Mesenchymal stem cell (in vitro differentiated cells and primary cell): ENCODE measurements at regions not wholly inside any gene's neighbourhood (a gene's known extent, or its start where the extent isn't known, plus 50 kb on each side); places are given as distances from the start of the nearest gene placed in this dataset.
"Not testable (repeated sequence)": the region's sequence is repeated elsewhere in the genome, so short reads cannot be mapped to it uniquely, and the experiment has no call there.

Experiments
- DNase-seq: peaks from one replicate; pipeline ENCODE4 v3.0.0-alpha.2; 2013
- H2AFZ ChIP-seq: one replicate; pipeline ENCODE4 v1.6.1; 2013; ENCODE audit warnings: low read depth, mild to moderate bottlenecking, control low read depth, inconsistent platforms, low read length, moderate library complexity
- H2AK5ac ChIP-seq: 2 replicates; pipeline ENCODE4 v1.6.1; 2013; ENCODE audit warnings: low read length, moderate library complexity, mild to moderate bottlenecking, inconsistent platforms; ENCODE audit not compliant: severe bottlenecking
- H2BK120ac ChIP-seq: one replicate; pipeline ENCODE4 v1.6.1; 2013; ENCODE audit warnings: low read depth, mild to moderate bottlenecking, inconsistent platforms, low read length, moderate library complexity
- H2BK12ac ChIP-seq, 2 experiments: one replicate each; pipeline ENCODE4 v1.6.1; 2013; ENCODE audit warnings: inconsistent platforms in 2 of 2, low read length in 2 of 2, mild to moderate bottlenecking in 2 of 2, moderate library complexity in 2 of 2, control low read depth in 1 of 2
- H2BK15ac ChIP-seq: one replicate; pipeline ENCODE4 v1.6.1; 2013; ENCODE audit warnings: mild to moderate bottlenecking, low read depth, inconsistent platforms; ENCODE audit not compliant: poor library complexity, severe bottlenecking
- H2BK5ac ChIP-seq: 2 replicates; pipeline ENCODE4 v1.6.1; 2013; ENCODE audit warnings: low read depth, mild to moderate bottlenecking, low read length, control low read depth, inconsistent platforms; ENCODE audit not compliant: poor library complexity, severe bottlenecking
- H3K14ac ChIP-seq, 2 experiments: one replicate each; pipeline ENCODE4 v1.6.1; 2013; ENCODE audit warnings: inconsistent platforms in 2 of 2, low read length in 2 of 2, control low read depth in 1 of 2, mild to moderate bottlenecking in 1 of 2, moderate library complexity in 1 of 2
- H3K18ac ChIP-seq, 2 experiments: one replicate each; pipeline ENCODE4 v1.6.1; 2013; ENCODE audit warnings: inconsistent platforms in 2 of 2, low read length in 2 of 2, control low read depth in 1 of 2, low read depth in 1 of 2, mild to moderate bottlenecking in 1 of 2
- H3K23ac ChIP-seq, 2 experiments: one replicate each; pipeline ENCODE4 v1.6.1; 2013; ENCODE audit warnings: inconsistent platforms in 2 of 2, low read length in 2 of 2, mild to moderate bottlenecking in 2 of 2, moderate library complexity in 2 of 2, control low read depth in 1 of 2
- H3K27ac ChIP-seq: 2 replicates; pipeline ENCODE4 v1.5.1; 2013; ENCODE audit warnings: mild to moderate bottlenecking, moderate library complexity, low read length, control low read depth, inconsistent platforms; ENCODE audit not compliant: poor library complexity, severe bottlenecking
- H3K27me3 ChIP-seq, 2 experiments: 2 replicates each; pipeline versions ENCODE4 v1.6.1 to v1.7.0; 2013; ENCODE audit warnings: low read length in 2 of 2, mild to moderate bottlenecking in 2 of 2, moderate library complexity in 2 of 2, control low read depth in 1 of 2, inconsistent platforms in 1 of 2; ENCODE audit not compliant: control insufficient read depth in 1 of 2, insufficient read depth in 1 of 2
- H3K36me3 ChIP-seq, 2 experiments: 2 replicates each; pipeline versions ENCODE4 v1.6.1 to v1.7.0; 2013; ENCODE audit warnings: low read length in 2 of 2, control low read depth in 1 of 2, inconsistent platforms in 1 of 2, low read depth in 1 of 2, mild to moderate bottlenecking in 1 of 2; ENCODE audit not compliant: insufficient read depth in 2 of 2, control insufficient read depth in 1 of 2
- H3K4ac ChIP-seq, 2 experiments: one replicate each; pipeline ENCODE4 v1.6.1; 2013; ENCODE audit warnings: inconsistent platforms in 2 of 2, low read length in 2 of 2, mild to moderate bottlenecking in 2 of 2, moderate library complexity in 2 of 2, control low read depth in 1 of 2, low read depth in 1 of 2
- H3K4me1 ChIP-seq: 2 replicates; pipeline ENCODE4 v1.6.1; 2013; ENCODE audit warnings: low read depth, low read length, control low read depth; ENCODE audit not compliant: control insufficient read depth, insufficient read depth
- H3K4me2 ChIP-seq: 2 replicates; pipeline ENCODE4 v1.6.1; 2013; ENCODE audit warnings: low read length, mild to moderate bottlenecking, inconsistent platforms; ENCODE audit not compliant: poor library complexity, severe bottlenecking
- H3K4me3 ChIP-seq, 2 experiments: 2 replicates each; pipeline versions ENCODE4 v1.5.1 to v1.7.0; 2013; ENCODE audit warnings: low read length in 2 of 2, mild to moderate bottlenecking in 2 of 2, control low read depth in 1 of 2, low read depth in 1 of 2; ENCODE audit not compliant: insufficient read depth in 1 of 2
- H3K79me1 ChIP-seq: replicated peaks from 2 replicates; pipeline ENCODE4 v1.6.1; 2013; ENCODE audit warnings: mild to moderate bottlenecking, control low read depth, low read length, inconsistent platforms; ENCODE audit not compliant: poor library complexity, severe bottlenecking
- H3K9ac ChIP-seq: 2 replicates; pipeline ENCODE4 v1.7.0; 2013; ENCODE audit warnings: mild to moderate bottlenecking, low read length, moderate library complexity
- H3K9me3 ChIP-seq: 2 replicates; pipeline ENCODE4 v1.7.0; 2013; ENCODE audit warnings: mild to moderate bottlenecking, low read length; ENCODE audit not compliant: control insufficient read depth
- H4K8ac ChIP-seq: one replicate; pipeline ENCODE4 v1.6.1; 2013; ENCODE audit warnings: inconsistent platforms, mild to moderate bottlenecking, low read length, moderate library complexity
- H4K91ac ChIP-seq: one replicate; pipeline ENCODE4 v1.6.1; 2013; ENCODE audit warnings: mild to moderate bottlenecking, low read length, inconsistent platforms
- WGBS: methylation state at CpG from one replicate; pipeline ENCODE4 v1.1.7; 2013; ENCODE audit warnings: mixed read lengths; 5-methylcytosine and 5-hydroxymethylcytosine counted together

- Histone ChIP-seq H2AK5ac (no peak overlapping the region), H3K4me1 (no peaks in the 10 kb centered on the region), H2BK5ac (no peak overlapping the region), H3K4ac (no peak overlapping the region), H3K23ac (no peak overlapping the region), H3K36me3 (no peaks in the 10 kb centered on the region), H3K18ac (no peak overlapping the region), H4K8ac (no peak overlapping the region), H2BK120ac (no peak overlapping the region), H2BK12ac (no peak overlapping the region), H3K4me2 (no peak overlapping the region), H4K91ac (no peak overlapping the region), H3K79me1 (no peaks in the 10 kb centered on the region), H3K14ac (no peak overlapping the region), H3K27me3 (no peaks in the 10 kb centered on the region), H2BK15ac (no peak overlapping the region), H3K9ac (no peak overlapping the region), H3K9me3 (no peaks in the 10 kb centered on the region), H2AFZ (no peak overlapping the region), H3K27ac (no peak overlapping the region), H3K4me3 (no peak overlapping the region)
- DNase-seq = no peak
- WGBS = no CpG with 5 or more reads among the region's 2 CpGs
These were observed 116.2 kb upstream of the ATP2B1 start for GRCh38 chr12:89824822-89825221.

GRCh38 chr12:89822992-89823391, 114.4 kb upstream of the ATP2B1 start:
- not testable (repeated sequence) for H3K9ac ChIP-seq, DNase-seq, H3K4me3 ChIP-seq, H3K79me1 ChIP-seq, H2BK5ac ChIP-seq, H3K23ac ChIP-seq, H3K27me3 ChIP-seq, H3K27ac ChIP-seq, H3K9me3 ChIP-seq, H3K36me3 ChIP-seq, H2AK5ac ChIP-seq, H2BK120ac ChIP-seq, H2BK15ac ChIP-seq, H2BK12ac ChIP-seq, H3K14ac ChIP-seq, H2AFZ ChIP-seq, H4K91ac ChIP-seq, H3K4me2 ChIP-seq, H3K4ac ChIP-seq, H4K8ac ChIP-seq, H3K4me1 ChIP-seq, H3K18ac ChIP-seq
- 99% methylated on average over 6 of the region's 6 CpGs for WGBS

GRCh38 chr12:89821896-89822295, 113.3 kb upstream of the ATP2B1 start:
- no peak overlapping the region for H2BK15ac ChIP-seq
- no peaks in the 10 kb centered on the region for H3K4me1 ChIP-seq

GRCh38 chr12:89817501-89818226, 109.0 kb upstream of the ATP2B1 start:
- H2BK5ac ChIP-seq = no peak overlapping the region
- no peaks in the 10 kb centered on the region for H3K36me3 ChIP-seq
- H3K4me3 ChIP-seq = no peak overlapping the region
- no peak overlapping the region for H3K9ac ChIP-seq
- H3K14ac ChIP-seq = no peak overlapping the region
- H3K9me3 ChIP-seq = no peaks in the 10 kb centered on the region
- peak; percentile 39 for DNase-seq
- no peak overlapping the region for H3K4me2 ChIP-seq
- H3K79me1 ChIP-seq = no peaks in the 10 kb centered on the region
- H2BK120ac ChIP-seq = no peak overlapping the region
- no peak overlapping the region for H2AFZ ChIP-seq
- H2AK5ac ChIP-seq = no peak overlapping the region
- H2BK12ac ChIP-seq = no peak overlapping the region
- H3K18ac ChIP-seq = no peak overlapping the region
- H3K4ac ChIP-seq = no peak overlapping the region
- no peak overlapping the region for H3K27ac ChIP-seq
- no peaks in the 10 kb centered on the region for H3K4me1 ChIP-seq
- H3K27me3 ChIP-seq = no peaks in the 10 kb centered on the region
- no peak overlapping the region for H3K23ac ChIP-seq
- H4K91ac ChIP-seq = no peak overlapping the region
- H2BK15ac ChIP-seq = no peak overlapping the region
- no CpG with 5 or more reads among the region's 2 CpGs for WGBS
- no peak overlapping the region for H4K8ac ChIP-seq

More at GRCh38 chr12:89821896-89822295, 113.3 kb upstream of the ATP2B1 start:
- H2BK12ac ChIP-seq = no peak overlapping the region
- H3K4ac ChIP-seq = no peak overlapping the region
- no peak overlapping the region for H2BK120ac ChIP-seq
- H2BK5ac ChIP-seq = no peak overlapping the region
- no peak overlapping the region for H3K27ac ChIP-seq
- H3K4me2 ChIP-seq = no peak overlapping the region
- no peaks in the 10 kb centered on the region for H3K9me3 ChIP-seq
- H3K14ac ChIP-seq = no peak overlapping the region
- H3K27me3 ChIP-seq = no peaks in the 10 kb centered on the region
- no peak overlapping the region for H3K9ac ChIP-seq
- no peaks in the 10 kb centered on the region for H3K79me1 ChIP-seq
- DNase-seq = no peak
- no peaks in the 10 kb centered on the region for H3K36me3 ChIP-seq
- H2AFZ ChIP-seq = no peak overlapping the region
- H3K4me3 ChIP-seq = no peak overlapping the region
- H3K18ac ChIP-seq = no peak overlapping the region
- H4K91ac ChIP-seq = no peak overlapping the region
- H3K23ac ChIP-seq = no peak overlapping the region
- H2AK5ac ChIP-seq = no peak overlapping the region
- H4K8ac ChIP-seq = no peak overlapping the region
